ENCODE measurements at regions not wholly inside any gene's neighbourhood (a gene's known extent, or its start where the extent isn't known, plus 50 kb on each side); places are given as distances from the start of the nearest gene placed in this dataset.

DNA sequence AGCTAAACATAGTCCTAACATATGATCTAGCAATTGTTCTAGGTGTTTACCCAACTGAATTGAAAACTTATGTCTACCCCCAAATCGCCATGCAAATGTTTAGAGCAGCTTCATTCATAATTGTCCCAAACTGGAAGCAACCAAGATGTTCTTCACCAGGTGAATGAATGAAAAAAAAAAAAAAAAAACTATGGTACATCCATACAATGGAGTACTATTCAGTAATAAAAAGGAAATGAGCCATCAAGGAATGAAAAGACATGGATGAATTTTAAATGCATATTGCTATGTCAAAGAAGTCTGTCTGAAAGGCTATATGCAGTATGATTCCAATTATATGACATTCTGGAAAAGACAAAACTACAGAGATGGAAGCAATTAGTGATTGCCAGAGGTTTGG, 98.6 kb upstream of the ITPRID2 start:
- FAIRE-seq, result no peak
- Histone ChIP-seq H3K36me3 (ENCODE audit: control insufficient read depth, insufficient read depth, low read length) (no peaks in the 10 kb centered on the region), H4K20me1 (replicated peaks; ENCODE audit: control insufficient read depth, insufficient read depth, low read length) (no peaks in the 10 kb centered on the region), H3K4me3 (no peak overlapping the region), H3K9ac (ENCODE audit: insufficient read depth in 1 of 2, low read depth in 2 of 2, low read length in 2 of 2) (no peak overlapping the region), H3K27me3 (ENCODE audit: control insufficient read depth in 2 of 2, insufficient read depth in 2 of 2, low read length in 2 of 2) (no peaks in the 10 kb centered on the region), H3K4me2 (ENCODE audit: insufficient read depth, low read length) (no peak overlapping the region), H2AFZ (ENCODE audit: low read depth, low read length) (no peak overlapping the region), H3K27ac (ENCODE audit: extremely low read depth, low read depth, low read length) (no peak overlapping the region), H3K9me1 (ENCODE audit: control insufficient read depth, insufficient read depth, low read length) (no peaks in the 10 kb centered on the region), H3K9me3 (replicated peaks; ENCODE audit: control insufficient read depth, insufficient read depth, low read depth, low read length) (no peaks in the 10 kb centered on the region), H3K79me2 (ENCODE audit: control insufficient read depth, insufficient read depth, low read length) (no peaks in the 10 kb centered on the region), H3K4me1 (replicated peaks in 1 of 2; ENCODE audit: control insufficient read depth in 2 of 2, insufficient read depth in 2 of 2, low read length in 2 of 2) (peaks cover 0 to 8% of the 10 kb centered on the region in 2 experiments; a peak in 2 of 5 replicates)
- intact Hi-C loops (cut with micrococcal nuclease) (no loop called here), in situ Hi-C loops (cut with MboI) (no loop called here)
- no peak for DNase-seq (ENCODE audit: extremely low read depth in 1 of 4, low spot score in 3 of 4)
- ChIA-PET CTCF (ENCODE audit: low intra/inter-chr PET ratio) (no interaction called here), POLR2A (no interaction called here)
- ATAC-seq, result no peak
- WGBS (ENCODE audit: insufficient coverage, low coverage, missing lambda C conversion rate), result 0% methylated on average over 1 of the region's 1 CpG
- no TSS peak for BruUV-seq (replicated peaks)
- peak; percentile 76 for TF ChIP-seq ZNF146 (CRISPR knock-in tag; IDR thresholded peaks at IDR 0.05; ENCODE audit: unreplicated experiment)
- TF ChIP-seq TRIM24 (IDR thresholded peaks at IDR 0.05), result no peak
- no peak for TF ChIP-seq ZNF324 (CRISPR knock-in tag; IDR thresholded peaks at IDR 0.05)
- TF ChIP-seq NFIX (CRISPR knock-in tag; IDR thresholded peaks at IDR 0.05; ENCODE audit: low read depth), result no peak
- TF ChIP-seq CCAR2 (IDR thresholded peaks at IDR 0.05; ENCODE audit: low read depth, low read length), result no peak
- no peak for TF ChIP-seq HNRNPH1 (optimal IDR thresholded peaks at IDR 0.05; ENCODE audit: low read depth, low read length)
- TF ChIP-seq NR1H2 (CRISPR knock-in tag; IDR thresholded peaks at IDR 0.05), result no peak
- TF ChIP-seq HLTF (IDR thresholded peaks at IDR 0.05), result no peak
- TF ChIP-seq, protein P1, sequence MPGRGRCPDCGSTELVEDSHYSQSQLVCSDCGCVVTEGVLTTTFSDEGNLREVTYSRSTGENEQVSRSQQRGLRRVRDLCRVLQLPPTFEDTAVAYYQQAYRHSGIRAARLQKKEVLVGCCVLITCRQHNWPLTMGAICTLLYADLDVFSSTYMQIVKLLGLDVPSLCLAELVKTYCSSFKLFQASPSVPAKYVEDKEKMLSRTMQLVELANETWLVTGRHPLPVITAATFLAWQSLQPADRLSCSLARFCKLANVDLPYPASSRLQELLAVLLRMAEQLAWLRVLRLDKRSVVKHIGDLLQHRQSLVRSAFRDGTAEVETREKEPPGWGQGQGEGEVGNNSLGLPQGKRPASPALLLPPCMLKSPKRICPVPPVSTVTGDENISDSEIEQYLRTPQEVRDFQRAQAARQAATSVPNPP (IDR thresholded peaks at IDR 0.05; ENCODE audit: borderline replicate concordance, insufficient read depth, insufficient read length), result no peak
- TF ChIP-seq, protein P2, sequence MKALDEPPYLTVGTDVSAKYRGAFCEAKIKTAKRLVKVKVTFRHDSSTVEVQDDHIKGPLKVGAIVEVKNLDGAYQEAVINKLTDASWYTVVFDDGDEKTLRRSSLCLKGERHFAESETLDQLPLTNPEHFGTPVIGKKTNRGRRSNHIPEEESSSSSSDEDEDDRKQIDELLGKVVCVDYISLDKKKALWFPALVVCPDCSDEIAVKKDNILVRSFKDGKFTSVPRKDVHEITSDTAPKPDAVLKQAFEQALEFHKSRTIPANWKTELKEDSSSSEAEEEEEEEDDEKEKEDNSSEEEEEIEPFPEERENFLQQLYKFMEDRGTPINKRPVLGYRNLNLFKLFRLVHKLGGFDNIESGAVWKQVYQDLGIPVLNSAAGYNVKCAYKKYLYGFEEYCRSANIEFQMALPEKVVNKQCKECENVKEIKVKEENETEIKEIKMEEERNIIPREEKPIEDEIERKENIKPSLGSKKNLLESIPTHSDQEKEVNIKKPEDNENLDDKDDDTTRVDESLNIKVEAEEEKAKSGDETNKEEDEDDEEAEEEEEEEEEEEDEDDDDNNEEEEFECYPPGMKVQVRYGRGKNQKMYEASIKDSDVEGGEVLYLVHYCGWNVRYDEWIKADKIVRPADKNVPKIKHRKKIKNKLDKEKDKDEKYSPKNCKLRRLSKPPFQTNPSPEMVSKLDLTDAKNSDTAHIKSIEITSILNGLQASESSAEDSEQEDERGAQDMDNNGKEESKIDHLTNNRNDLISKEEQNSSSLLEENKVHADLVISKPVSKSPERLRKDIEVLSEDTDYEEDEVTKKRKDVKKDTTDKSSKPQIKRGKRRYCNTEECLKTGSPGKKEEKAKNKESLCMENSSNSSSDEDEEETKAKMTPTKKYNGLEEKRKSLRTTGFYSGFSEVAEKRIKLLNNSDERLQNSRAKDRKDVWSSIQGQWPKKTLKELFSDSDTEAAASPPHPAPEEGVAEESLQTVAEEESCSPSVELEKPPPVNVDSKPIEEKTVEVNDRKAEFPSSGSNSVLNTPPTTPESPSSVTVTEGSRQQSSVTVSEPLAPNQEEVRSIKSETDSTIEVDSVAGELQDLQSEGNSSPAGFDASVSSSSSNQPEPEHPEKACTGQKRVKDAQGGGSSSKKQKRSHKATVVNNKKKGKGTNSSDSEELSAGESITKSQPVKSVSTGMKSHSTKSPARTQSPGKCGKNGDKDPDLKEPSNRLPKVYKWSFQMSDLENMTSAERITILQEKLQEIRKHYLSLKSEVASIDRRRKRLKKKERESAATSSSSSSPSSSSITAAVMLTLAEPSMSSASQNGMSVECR (CRISPR knock-in tag; IDR thresholded peaks at IDR 0.05), result no peak
- TF ChIP-seq BCOR (IDR thresholded peaks at IDR 0.05), result 0 out of 2 replicates have a peak, but pooled peaks have one; percentile 28
- TF ChIP-seq MCM2 (IDR thresholded peaks at IDR 0.05; ENCODE audit: low read depth), result no peak
